SU-DHL-6 (cell line): ENCODE measurements at regions not wholly inside any gene's neighbourhood (a gene's known extent, or its start where the extent isn't known, plus 50 kb on each side); places are given as distances from the start of the nearest gene placed in this dataset.

Experiments
- H2AFZ ChIP-seq: fragments of 200-600 bp; sonication (generic); 2 replicates; pipeline ENCODE4 v1.6.1; 2014; ENCODE audit warnings: low read depth, mild to moderate bottlenecking, moderate library complexity, mixed read lengths, antibody characterized with exemption, low read length; ENCODE audit not compliant: severe bottlenecking
- H3F3A ChIP-seq: fragments of 200-600 bp; shearing (Covaris generic); 2 replicates; pipeline ENCODE4 v1.6.0; 2016; ENCODE audit warnings: antibody characterized with exemption, mild to moderate bottlenecking; ENCODE audit not compliant: insufficient read depth
- H3K27ac ChIP-seq: fragments of 200-600 bp; sonication (generic); 2 replicates; pipeline ENCODE4 v1.5.1; 2016; ENCODE audit warnings: low read depth, mild to moderate bottlenecking, low read length, moderate library complexity, mixed read lengths
- H3K27me3 ChIP-seq: fragments of 200-600 bp; sonication (generic), shearing (Covaris generic); 2 replicates; pipeline ENCODE4 v1.6.0; 2014; ENCODE audit warnings: mild to moderate bottlenecking, low read length
- H3K36me3 ChIP-seq: fragments of 200-600 bp; sonication (generic); 2 replicates; pipeline ENCODE4 v1.6.1; 2014; ENCODE audit warnings: mild to moderate bottlenecking, low read length, mixed read lengths
- H3K4me2 ChIP-seq: fragments of 300-600, 200-600 bp; shearing (Covaris generic), sonication (generic); 2 replicates; pipeline ENCODE4 v1.6.0; 2014; ENCODE audit warnings: low read length, low read depth, mild to moderate bottlenecking; ENCODE audit not compliant: poor library complexity, severe bottlenecking
- H3K4me3 ChIP-seq: fragments of 200-600 bp; sonication (generic); 2 replicates; pipeline ENCODE4 v1.5.1; 2014; ENCODE audit warnings: antibody characterized with exemption, low read length, mild to moderate bottlenecking, mixed read lengths; ENCODE audit not compliant: insufficient read depth, poor library complexity, severe bottlenecking
- H3K79me2 ChIP-seq: fragments of 200-600 bp; sonication (generic); 2 replicates; pipeline ENCODE4 v1.6.1; 2014; ENCODE audit warnings: mild to moderate bottlenecking, low read length, moderate library complexity; ENCODE audit not compliant: insufficient read depth
- H3K9ac ChIP-seq: fragments of 200-600 bp; sonication (generic); 2 replicates; pipeline ENCODE4 v1.7.0; 2014; ENCODE audit warnings: mild to moderate bottlenecking, low read length
- H3K9me2 ChIP-seq: fragments of 200-600 bp; sonication (generic); replicated peaks from 2 replicates; pipeline ENCODE4 v1.6.1; 2014; ENCODE audit warnings: low read length; ENCODE audit not compliant: insufficient read depth
- H3K9me3 ChIP-seq: fragments of 200-600 bp; sonication (generic); 2 replicates; pipeline ENCODE4 v1.6.1; 2014; ENCODE audit warnings: low read length, mixed read lengths; ENCODE audit not compliant: insufficient read depth
- H4K20me1 ChIP-seq: fragments of 200-600 bp; sonication (generic); 2 replicates; pipeline ENCODE4 v1.6.1; 2014; ENCODE audit warnings: low read depth, mild to moderate bottlenecking, antibody characterized with exemption, low read length, moderate library complexity, mixed read lengths
- EZH2phosphoT487 ChIP-seq: fragments of 200-600 bp; sonication (generic), shearing (Covaris generic); conservative IDR thresholded peaks from 2 replicates; pipeline ENCODE4 v1.6.1; 2018; ENCODE audit warnings: mild to moderate bottlenecking, antibody characterized with exemption, low read length, moderate library complexity, mixed read lengths
- TF ChIP-seq, protein P1 (sequence below): fragments of 200-600 bp; sonication (generic); IDR thresholded peaks from one replicate; pipeline ENCODE4 v1.5.1; 2017; ENCODE audit warnings: antibody characterized with exemption, mild to moderate bottlenecking, low read length, moderate library complexity; ENCODE audit not compliant: insufficient read depth, poor library complexity, severe bottlenecking

DNA sequence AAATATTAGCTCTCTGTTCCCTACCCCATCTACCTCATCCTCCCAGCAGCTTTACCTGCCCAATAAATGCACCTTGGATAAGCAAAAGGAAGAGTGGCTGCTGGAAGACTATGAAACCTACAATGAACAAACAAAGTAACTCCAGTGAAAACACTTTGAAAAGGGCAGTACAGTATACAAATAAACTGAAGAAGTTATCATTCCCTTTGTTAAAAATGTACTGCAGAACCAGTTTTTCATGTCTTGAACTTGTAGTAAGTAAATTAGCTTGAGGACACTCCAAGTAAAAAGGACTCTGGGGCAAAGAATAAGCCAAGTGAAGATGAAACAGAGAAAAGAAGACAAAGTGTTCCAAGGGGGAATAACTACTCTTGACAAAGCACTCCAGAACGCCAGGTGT lies 457.1 kb downstream of the DTWD2 start:
- Histone ChIP-seq H3K27ac (no peak overlapping the region), H3K9ac (no peak overlapping the region)
- TF ChIP-seq EZH2phosphoT487 = no peak
- TF ChIP-seq, protein P1, sequence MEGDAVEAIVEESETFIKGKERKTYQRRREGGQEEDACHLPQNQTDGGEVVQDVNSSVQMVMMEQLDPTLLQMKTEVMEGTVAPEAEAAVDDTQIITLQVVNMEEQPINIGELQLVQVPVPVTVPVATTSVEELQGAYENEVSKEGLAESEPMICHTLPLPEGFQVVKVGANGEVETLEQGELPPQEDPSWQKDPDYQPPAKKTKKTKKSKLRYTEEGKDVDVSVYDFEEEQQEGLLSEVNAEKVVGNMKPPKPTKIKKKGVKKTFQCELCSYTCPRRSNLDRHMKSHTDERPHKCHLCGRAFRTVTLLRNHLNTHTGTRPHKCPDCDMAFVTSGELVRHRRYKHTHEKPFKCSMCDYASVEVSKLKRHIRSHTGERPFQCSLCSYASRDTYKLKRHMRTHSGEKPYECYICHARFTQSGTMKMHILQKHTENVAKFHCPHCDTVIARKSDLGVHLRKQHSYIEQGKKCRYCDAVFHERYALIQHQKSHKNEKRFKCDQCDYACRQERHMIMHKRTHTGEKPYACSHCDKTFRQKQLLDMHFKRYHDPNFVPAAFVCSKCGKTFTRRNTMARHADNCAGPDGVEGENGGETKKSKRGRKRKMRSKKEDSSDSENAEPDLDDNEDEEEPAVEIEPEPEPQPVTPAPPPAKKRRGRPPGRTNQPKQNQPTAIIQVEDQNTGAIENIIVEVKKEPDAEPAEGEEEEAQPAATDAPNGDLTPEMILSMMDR = no peak

DNA sequence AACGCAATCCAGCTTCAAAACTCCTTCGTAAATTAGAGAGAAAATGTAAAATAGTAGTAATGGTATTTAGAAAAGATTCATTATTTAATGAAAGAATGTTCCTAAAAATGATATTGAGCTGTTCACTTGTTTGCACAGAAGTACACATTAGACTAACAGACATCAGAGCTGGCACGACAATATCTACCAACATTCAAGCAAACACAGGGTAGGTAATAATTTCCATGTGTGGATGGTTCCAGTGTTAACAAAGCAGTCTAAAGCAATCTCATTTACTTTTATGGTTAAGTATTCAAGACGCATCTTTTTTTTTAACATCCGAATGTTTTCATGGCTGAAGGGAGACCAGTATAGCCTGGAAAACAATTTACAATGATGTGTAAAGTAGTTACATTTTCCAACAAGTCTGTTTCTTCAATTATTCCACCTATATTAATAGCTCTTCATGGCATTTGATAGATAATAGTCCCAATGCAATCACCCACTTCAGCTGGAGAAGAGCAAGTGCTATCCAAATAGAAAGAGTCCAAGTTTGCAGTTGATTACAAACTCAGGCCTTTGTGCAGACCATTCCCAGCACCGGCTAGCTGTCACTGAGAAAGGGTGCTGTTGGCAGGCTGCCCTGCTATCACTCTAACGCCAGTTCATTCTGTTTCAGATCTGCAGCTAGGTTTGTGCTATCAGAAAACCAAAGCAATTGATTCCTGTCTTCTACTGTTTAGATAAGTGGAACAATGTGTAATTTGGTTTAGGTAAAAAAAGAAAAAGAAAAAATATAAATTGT lies 458.8 kb downstream of the DTWD2 start:
- no peak overlapping the region for H2AFZ ChIP-seq
- H3K4me2 ChIP-seq = no peak overlapping the region
- no peaks in the 10 kb centered on the region for H3F3A ChIP-seq
- TF ChIP-seq, protein P1 = no peak
- no peak for TF ChIP-seq EZH2phosphoT487
- H3K9me3 ChIP-seq = no peaks in the 10 kb centered on the region
- no peaks in the 10 kb centered on the region for H3K36me3 ChIP-seq
- no peaks in the 10 kb centered on the region for H3K27me3 ChIP-seq
- no peak overlapping the region for H3K9ac ChIP-seq
- no peaks in the 10 kb centered on the region for H3K79me2 ChIP-seq
- H3K4me3 ChIP-seq = no peak overlapping the region
- H3K27ac ChIP-seq = no peak overlapping the region
- no peaks in the 10 kb centered on the region for H3K9me2 ChIP-seq
- no peaks in the 10 kb centered on the region for H4K20me1 ChIP-seq

More for the DNA sequence above, 457.1 kb downstream of the DTWD2 start:
- H4K20me1 ChIP-seq = no peaks in the 10 kb centered on the region
- no peaks in the 10 kb centered on the region for H3K9me3 ChIP-seq
- H3K36me3 ChIP-seq = no peaks in the 10 kb centered on the region
- no peak overlapping the region for H3K4me3 ChIP-seq
- no peaks in the 10 kb centered on the region for H3F3A ChIP-seq
- no peak overlapping the region for H2AFZ ChIP-seq
- H3K4me2 ChIP-seq = no peak overlapping the region
- H3K27me3 ChIP-seq = no peaks in the 10 kb centered on the region
- H3K9me2 ChIP-seq = no peaks in the 10 kb centered on the region
- no peaks in the 10 kb centered on the region for H3K79me2 ChIP-seq

DNA sequence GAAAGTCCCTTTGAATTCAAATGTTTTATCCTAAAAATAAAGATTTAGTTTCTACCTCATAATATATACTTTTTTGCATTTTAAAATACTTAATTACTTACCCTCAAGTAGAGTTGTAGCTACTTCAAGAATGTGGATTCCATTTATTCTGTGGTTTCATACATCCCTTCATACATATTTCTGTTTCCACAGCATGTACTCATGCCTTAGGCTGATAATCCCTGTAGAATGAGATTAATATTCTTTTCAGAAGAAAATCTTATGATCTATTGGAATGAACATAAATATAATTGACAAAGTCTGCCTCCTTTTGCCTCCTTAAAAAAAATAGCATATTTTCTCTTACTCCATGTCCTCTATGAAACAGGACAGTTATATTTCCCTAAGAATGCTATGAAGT lies 465.7 kb downstream of the DTWD2 start:
- Histone ChIP-seq H3K27me3 (no peaks in the 10 kb centered on the region), H3K9ac (no peak overlapping the region), H2AFZ (no peak overlapping the region), H3K9me2 (no peaks in the 10 kb centered on the region), H3K9me3 (no peaks in the 10 kb centered on the region), H3K4me3 (no peak overlapping the region), H3K79me2 (no peaks in the 10 kb centered on the region), H4K20me1 (no peaks in the 10 kb centered on the region), H3K36me3 (no peaks in the 10 kb centered on the region), H3K27ac (no peak overlapping the region), H3K4me2 (no peak overlapping the region), H3F3A (no peaks in the 10 kb centered on the region)
- TF ChIP-seq, protein P1 = no peak
- no peak for TF ChIP-seq EZH2phosphoT487
